CD4-positive, alpha-beta T cell treated with Interleukin-15 for 1 hour (primary cell): ENCODE measurements at regions not wholly inside any gene's neighbourhood (a gene's known extent, or its start where the extent isn't known, plus 50 kb on each side); places are given as distances from the start of the nearest gene placed in this dataset.

Experiments
- DNase-seq: peaks from one replicate; pipeline ENCODE4 v3.0.0-alpha.2; 2020

DNA sequence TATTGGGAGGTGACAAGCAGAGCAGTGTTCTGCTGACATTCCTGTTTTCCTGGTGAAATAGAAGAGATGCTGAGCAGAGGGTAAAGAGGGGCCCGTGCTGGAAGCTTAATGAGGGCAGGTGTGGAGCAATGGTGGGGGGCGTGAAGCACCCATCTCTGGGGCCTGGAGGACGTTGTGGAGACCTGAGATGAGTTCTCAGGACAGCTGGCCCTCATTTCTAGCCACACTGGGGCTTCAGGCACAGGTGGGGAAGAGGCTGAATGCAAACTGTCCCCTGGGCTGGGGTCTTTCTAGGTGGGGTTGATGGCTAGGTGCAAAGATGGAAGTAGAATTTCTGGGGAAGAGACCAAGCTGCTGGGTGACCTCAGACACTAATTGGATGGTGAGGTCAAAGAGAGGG lies 274.2 kb upstream of the TCERG1L start:
- no peak for DNase-seq

DNA sequence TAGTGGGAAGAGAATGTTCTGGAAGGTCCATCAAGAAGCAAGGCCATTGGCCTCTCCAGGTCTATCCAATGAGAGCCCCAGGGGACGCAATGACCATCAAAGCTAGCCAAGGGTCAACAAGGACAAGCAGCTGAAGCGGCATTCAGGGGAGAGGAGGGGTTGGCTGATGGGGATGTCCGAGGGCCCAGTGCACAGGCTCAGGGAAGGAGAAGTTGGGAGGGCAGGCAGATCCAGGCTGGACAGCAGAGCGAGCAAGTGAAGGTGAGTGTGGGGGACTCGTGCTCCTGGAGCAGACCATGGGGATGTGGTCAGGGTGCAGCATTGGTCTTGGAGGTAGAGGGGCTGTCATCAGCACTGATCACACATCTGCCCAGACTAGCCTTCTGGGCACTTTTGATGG lies 275.4 kb upstream of the TCERG1L start:
- no peak for DNase-seq

DNA sequence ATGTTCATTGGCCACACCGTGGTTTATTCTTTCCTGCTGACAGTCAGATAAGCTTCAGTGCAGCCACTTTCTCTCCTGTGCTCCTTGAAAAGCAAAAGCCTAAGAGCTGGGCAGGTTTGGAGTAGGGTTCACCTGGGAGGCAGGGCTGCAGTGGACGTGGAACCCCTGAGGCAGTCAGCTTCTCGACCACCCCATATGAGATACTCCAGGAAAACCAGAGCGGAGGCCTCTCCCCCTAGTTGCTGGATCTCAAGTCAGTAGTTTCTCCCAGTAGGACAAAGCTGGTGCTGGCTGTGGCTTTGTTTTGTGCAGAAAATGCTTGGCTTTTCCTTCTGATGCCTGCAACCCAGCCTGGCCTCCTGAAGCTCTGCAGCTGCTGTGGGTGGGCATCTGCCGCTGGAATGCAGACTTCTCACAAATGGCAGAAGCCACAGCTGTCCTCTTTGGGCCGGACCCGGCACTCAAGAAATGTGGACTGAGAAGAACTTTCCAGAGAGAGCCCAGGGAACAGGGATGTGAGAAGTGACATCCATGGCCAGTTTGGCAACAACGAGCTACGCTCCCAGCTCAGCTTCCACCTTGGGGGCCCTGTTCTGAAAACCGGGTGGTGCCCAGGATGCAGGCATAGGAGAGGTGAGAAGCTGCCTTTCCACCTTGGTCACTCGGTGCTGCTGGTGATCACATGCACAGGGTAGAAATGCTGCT lies 276.6 kb upstream of the TCERG1L start:
- DNase-seq: no peak

DNA sequence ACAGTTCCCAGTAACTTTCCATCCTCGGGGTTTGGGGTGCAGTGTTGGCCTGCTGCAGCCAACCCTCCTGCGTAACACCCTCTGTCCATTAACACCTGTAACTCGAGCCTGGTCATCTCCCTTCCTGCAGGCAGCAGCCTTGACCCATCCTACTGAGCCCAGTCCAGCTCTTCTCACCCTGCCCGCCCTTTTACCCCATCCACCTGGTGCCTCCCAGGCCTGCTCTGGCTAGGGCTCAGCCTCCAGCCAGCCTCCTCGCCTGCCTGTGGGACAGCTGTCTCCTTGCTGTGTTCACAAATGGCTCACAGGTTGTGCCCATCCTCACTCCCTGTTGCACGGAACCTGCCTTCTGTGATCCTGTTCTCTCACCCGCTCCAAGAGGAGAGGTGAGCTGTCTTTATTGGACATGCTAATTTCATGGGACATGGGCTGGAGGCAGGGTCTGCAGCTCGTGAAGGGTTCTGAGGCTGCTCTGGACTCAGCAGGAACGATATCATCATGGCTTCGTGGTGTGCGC lies 277.2 kb upstream of the TCERG1L start:
- no peak for DNase-seq

DNA sequence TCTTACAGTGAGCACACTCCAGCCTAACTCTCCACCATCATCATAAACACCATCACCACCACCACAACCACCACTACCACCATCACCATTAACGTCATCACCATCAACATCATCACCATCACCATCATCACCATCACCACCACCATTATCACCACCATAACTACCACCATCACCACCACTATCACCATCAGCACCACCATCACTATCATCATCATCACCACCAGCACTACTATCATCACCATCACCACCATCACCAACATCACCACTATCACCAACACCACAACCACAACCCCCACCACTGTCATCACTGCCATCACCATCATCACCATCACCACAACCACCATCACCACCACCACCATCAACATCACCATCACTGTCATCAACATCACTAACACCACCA lies 279.0 kb upstream of the TCERG1L start:
- no peak for DNase-seq

DNA sequence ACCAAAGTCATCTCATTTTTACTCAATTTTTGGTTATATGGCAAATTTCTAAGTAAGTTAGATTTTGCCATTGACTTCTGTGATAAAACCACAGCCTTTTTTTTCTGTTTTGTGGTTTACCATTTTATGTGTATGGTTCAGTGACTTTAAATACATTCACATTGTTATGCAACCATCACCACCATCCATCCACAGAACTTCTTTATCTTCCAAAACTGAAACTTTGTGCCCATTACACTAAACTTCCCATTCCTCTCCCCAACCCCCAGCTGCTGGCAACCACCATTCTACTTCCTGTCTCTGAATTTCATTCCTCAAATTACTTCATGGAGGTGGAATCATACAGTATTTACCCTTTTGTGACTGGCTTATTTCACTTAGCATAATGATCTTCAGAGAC lies 280.4 kb upstream of the TCERG1L start:
- no peak for DNase-seq

DNA sequence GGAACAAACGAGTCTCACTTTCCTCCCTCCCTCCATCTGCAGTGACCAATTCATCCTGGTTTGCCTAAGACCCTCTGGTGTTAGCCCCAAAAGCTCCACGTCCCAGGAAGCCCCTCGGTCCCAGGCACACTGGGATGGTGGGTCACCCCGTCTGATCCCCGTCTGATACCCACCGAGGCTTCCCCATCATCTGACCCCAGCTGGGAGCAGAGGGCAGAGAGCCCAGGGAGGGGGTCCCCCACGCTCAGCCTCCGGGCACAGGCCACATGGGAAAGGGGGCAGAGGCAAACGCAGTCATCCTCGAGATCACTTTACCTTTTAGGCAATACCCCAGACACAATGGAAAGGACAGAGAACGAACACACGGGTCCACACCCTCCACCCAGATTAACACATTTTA lies 291.6 kb upstream of the PPP2R2D start:
- no peak for DNase-seq

DNA sequence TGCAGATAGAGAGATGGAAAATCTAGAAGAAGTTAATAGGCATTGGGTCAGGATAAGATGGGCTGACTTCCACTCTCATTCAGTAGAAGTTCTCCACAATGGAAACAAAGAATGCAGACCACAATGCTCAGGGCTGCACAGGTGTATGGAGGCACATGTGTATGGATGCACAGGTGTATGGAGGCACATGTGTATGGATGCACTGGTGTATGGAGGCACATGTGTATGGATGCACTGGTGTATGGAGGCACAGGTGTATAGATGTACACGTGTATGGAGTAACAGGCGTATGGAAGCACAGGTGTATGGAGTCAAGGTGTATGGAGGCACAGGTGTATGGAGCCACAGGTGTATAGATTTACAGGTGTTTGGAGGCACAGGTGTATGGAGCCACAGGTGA lies 285.7 kb upstream of the PPP2R2D start:
- no peak for DNase-seq

DNA sequence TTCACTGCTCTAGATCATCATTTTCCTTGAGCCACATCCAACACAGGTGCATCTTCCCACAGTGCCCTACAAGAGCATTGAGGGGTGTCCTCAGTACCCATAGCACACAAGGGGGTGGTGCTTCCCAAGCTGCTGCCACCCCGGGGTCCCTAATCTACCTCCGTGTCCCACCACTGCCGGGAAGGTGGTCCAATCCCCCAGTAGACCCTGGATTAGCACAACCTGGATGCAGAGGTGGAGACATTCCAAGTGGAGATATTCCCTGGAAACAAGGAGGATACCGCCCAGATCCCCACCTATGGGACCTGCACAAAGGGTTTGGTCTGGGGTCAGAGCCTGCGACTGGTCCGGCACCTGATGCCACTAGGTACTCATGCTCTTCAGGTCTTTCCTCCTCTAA lies 284.8 kb upstream of the PPP2R2D start:
- no peak for DNase-seq

DNA sequence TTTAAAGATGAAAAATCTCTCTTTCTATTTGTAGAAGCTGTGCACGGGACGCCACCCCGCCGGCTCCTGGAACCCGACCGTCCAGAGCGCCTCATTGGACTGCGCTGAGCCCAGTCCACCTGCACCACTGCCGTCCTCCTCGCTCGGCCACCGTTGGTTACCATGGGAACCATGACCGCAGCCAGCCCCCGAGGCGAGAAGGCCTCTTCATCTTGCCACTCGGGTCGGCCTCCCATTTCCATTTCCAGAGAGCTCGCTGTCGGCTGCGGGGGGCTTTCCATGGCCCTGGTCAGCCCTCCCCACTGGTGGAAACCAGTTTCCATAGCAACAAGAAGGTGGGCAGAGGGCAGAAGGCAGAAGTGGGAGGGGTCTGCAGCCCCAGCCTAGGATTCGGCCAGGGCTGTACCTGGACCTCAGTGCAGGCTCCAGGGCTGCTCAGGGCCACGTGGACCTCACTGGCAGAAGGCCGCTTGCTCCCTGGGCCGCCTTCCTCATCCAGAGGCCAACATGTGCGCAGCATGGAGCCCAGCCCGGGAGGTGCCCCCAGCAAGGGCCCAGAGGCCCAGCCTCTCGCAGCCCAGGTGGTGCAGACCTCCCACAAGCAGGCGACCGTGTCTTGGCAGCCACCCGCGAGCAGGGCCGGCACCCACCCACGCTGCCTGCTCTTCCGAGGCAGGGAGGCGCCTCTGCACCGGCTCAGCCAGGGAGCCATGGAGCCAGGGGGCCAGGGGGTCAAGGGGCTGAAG lies 283.5 kb upstream of the PPP2R2D start:
- no peak for DNase-seq

DNA sequence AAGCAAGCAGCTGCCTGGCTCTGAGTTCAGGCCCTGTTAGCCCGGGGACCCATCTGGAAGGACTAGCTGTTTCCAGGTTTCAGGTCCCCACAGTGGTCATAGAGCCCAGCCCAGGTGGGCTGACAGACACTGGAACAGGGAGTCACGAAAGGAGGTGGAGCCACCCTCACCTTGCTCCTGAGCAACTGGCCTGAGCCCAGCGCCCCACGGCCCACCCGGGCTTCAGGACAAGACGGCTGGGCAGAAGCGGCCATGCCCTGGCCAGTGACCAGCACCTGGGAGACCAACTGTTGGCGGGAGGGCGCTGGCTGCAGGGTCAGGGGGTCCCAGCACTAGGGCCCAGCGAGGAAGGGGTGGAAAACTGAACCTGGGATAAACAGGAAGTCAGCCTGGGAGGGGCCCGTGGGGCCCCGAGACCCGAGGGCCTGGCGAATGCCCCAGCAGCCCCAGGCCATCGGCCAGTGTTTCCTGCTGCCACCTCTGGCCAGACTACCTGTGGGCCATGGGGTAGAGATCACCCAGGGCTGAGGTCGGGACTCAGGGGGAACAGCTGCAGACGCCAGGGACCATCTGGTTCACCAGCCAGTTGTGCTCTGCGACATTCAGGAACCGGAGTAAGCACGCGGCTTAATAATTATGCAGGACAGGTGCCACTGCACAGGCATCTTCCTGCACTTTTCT lies 282.1 kb upstream of the PPP2R2D start:
- no peak for DNase-seq

DNA sequence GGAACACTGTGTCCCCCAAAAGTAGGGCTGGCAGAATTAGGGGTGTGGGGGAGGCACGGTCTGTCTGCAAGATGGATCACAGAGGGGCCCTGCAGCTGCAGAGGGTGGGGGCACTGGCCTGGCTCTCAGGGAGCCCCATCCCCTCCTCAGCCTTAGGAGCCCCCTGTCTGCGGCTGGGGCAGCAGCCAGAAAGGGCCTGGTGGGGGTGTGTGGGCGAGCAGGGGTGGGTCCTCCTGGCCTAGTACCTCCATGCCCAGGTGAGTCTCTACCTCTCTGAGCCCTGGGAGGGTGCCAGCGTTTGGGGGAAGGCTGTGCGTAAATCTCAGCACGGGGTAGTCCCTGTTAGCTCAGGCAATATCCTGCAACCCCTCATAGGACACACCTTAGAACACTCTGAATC lies 280.5 kb upstream of the PPP2R2D start:
- DNase-seq: no peak

DNA sequence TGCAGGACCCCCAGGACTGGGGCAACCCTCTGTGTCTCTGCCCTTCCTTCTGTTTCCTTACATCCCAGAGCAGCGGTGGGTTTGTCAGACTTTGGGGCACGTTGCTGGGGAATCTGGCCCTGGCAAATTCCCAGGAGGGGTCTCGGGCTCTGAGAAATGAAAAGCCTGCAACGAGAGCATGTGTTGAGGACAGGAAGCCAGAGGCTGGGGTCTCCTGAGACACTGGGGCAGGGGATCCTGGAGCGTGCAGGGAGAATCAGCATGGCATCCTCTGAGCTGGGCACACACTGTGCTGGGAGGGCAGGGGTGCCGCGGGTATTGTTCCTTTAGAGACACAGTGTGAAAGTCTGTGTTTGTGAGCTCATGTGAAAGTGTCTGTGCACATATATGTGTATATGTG lies 279.9 kb upstream of the PPP2R2D start:
- DNase-seq: no peak

DNA sequence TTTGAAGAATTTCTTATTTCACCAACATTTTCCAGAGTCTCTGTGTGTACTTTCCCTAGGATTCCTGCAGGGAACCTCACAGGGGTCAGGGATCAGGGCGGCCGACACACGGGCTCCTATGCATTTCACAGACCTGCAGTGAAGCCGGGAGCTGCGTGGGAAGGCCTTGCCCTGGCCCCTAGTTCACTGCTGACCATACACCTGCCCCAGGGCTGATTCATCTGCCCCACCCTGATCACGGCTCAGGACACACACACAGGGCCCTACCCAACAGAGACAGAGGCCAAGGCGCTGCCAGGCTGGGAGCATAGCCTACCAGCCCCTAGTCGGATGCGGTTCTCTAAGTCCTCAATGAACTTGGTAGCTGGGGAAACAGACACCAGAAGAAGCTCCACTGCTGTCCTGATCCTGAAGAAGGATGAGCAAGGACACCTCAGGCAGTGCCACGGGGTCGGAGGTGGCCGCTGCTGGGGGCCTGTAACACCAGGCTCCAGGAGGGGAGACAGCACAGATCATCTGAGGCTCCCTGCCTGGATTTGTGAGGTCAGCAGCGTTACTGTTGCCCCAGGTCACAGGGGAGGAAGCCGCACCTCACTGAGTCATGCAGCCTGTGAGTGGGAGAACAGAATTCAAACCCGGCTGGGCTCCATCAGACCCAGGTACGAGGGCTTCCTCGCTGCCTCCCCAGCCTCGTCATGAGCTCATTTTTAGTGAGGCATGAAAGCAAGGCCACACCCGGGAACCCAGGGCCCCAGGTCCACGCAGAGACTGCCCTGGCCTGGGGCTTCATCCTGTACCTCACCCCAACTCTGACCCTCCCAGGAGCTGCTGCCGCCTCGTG lies 278.8 kb upstream of the PPP2R2D start:
- DNase-seq: no peak

DNA sequence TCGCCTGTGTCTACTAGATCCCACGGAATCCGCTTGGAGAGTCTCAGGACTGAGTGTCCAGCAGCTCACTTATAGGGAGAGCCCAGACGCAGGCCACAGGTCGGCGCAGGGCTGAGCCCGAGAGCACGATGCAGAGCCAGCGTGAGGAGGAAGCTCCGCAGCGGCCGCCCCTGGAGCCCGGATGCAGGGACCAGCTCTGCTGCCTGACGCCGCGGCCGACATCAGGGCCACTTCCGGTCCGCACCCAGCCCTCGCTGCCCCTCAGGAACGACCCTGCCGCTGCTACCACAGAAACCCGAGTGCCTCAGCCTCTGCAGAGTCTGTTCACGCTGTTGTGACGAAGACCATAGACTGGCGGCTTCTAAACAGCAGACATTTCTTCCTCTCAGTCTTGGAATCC lies 275.8 kb upstream of the PPP2R2D start:
- DNase-seq: no peak

DNA sequence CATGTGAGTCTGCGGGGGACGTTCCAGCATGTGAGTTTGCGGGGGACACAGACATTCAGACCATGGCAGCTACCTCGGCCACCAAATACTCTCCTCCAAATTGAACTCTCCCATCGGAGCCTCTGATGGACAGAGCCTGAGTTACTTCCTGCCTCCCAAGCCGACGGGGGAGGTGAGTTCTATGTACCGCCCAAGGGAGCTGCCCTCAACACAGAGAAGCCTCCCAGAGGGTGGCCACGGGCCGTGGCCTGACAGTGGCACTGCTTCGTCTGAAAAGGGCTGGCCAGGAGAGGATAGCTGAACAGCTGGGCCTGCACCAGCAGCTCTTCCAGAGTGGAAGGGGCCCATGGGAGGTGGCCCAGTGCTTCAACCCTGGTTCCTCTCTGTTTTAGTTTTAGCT lies 274.5 kb upstream of the PPP2R2D start:
- no peak for DNase-seq

DNA sequence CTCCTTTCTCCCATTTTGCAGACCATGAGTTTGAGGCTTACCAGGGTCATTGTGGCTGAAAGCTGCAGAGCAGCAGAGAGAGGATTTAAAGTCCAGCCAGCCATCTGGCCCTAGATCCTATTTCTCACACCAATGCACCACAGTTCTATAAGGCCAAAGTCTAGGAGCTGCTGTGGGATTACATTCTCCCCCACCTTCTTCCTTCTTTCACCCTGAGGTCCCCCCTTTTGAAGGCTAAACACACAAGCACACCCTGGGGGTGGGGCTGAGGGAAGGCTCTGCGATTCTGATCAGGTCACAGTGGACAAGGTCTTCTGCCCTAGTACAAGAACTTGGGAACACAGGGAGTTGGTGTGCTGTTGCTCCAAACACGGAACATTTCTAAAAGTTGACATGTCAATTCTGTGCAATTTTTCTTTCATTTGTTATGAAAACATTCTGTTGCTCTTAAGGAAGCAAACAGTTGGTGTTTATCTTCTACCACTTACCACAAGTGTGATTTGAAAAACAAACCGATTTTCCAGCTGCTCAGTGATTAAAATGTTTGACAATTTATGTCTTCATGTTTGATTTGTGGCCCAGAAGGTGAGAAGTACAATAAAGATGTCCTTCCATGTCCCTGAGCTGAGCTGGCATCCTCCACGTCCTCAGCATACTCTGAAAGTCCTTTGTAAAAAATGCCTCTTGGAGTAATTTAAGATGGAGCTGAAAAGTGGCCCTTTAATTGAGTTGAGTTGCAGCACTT lies 271.6 kb upstream of the PPP2R2D start:
- DNase-seq: no peak

DNA sequence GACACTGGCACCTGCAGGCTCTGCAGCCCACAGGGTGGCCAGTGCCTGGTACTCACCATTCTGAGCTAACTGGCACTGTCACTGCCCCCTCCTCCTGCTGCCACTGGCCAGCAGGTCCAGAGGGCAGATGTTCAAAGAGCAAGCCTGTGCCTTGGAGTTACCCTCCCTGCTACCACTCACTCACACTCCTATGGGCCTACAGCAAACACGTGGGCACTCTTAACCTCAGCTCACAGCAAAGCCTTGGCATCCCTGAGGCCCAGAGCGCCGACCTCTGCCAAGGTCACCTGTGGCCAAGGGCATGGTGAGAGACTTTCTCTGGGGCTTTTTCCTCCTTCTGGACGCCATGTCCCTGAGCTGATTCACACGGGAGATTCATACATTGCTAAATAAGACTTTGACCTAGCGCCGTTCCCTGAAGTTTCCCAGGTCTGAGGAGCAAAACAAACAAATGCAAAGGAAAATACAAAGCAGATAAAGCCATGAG lies 270.0 kb upstream of the PPP2R2D start:
- DNase-seq: no peak

DNA sequence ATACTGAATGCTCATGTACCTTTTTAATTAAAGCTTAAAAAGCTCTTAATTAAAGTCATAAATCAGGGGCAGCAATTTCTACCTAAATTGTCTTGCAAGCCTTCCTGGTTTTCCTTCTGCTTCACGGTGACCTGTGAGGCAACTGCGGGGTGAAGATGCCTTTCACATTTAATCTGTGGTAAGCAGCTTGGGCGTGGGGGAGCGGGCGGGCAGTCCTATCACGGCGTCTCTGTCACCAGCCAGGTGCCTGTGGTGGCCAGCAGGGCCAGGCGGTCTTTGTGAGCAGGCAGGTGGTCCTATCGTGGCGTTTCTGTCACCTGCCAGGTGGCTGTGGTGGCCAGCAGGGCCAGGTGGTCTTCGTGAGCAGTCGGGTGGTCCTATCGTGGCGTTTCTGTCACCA lies 269.2 kb upstream of the PPP2R2D start:
- no peak for DNase-seq

DNA sequence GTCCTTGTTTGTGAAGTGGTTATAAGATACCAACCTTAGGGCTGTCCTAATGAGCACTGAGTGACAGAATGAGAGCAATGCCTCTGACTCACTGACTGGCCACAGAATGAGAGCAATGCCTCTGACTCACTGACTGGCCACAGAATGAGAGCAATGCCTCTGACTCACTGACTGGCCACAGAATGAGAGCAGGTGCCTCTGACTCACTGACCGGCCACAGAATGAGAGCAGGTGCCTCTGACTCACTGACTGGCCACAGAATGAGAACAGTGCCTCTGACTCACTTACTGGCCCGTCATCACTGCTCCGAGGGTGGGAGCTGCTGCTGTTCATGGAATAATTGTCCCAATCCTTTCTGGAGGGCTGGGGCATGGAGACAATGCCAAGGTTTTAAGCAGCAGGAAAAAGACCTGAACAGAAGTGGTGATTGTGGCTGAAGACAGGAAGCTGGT lies 265.2 kb upstream of the PPP2R2D start:
- no peak for DNase-seq

DNA sequence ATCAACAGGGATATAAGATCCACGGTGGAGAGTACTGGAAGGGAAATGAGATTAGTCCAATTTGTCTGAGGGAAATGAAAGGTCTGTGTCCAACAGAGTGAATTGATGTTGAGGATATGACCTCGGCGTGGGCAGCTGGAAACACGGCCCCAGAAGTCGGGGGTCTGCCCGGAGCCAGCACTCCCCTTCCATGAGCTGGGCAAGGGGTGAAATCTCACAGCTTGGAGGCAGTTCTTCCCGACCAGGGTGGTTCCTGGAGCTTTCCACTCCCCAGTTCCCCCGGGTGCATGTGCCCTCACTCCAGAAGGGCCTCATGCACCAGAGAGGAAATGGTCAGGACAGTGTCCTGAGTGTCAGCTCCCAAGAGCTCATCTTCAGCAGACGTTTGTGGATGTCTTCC lies 264.7 kb upstream of the PPP2R2D start:
- no peak for DNase-seq
